CD4-positive, alpha-beta T cell (primary cell): ENCODE measurements at regions not wholly inside any gene's neighbourhood (a gene's known extent, or its start where the extent isn't known, plus 50 kb on each side); places are given as distances from the start of the nearest gene placed in this dataset.
"Not testable (repeated sequence)": the region's sequence is repeated elsewhere in the genome, so short reads cannot be mapped to it uniquely, and the experiment has no call there.

Experiments
- ATAC-seq: fragments of 200-7000 bp; cut with Tn5 transposase; one replicate; pipeline ENCODE4 v1.10.0; 2022; ENCODE audit warnings: mild to moderate bottlenecking; ENCODE audit not compliant: poor library complexity
- CTCF ChIA-PET: fragments of 350-600 bp; sonication (Branson Sonifier 250); formaldehyde crosslinking; loops from one replicate; lab custom pipeline; 2021; ENCODE audit warnings: antibody characterized with exemption, inconsistent platforms; lab: Charles Lee
- POLR2A ChIA-PET: fragments of 350-600 bp; sonication (Branson Sonifier 250); formaldehyde crosslinking; loops from one replicate; lab custom pipeline; 2021; ENCODE audit warnings: antibody characterized with exemption, inconsistent platforms; lab: Charles Lee
- DNase-seq, 14 experiments: peaks; one replicate each; pipeline ENCODE4 v3.0.0-alpha.2; 2013 to 2020; ENCODE audit warnings: mixed read lengths in 2 of 14
- H3K27ac ChIP-seq, 2 donors: one replicate each; pipeline versions ENCODE4 v1.5.1 to v1.7.0; 2013; ENCODE audit warnings: low read length in 2 of 2, low read depth in 1 of 2, mild to moderate bottlenecking in 1 of 2
- H3K27me3 ChIP-seq, 2 experiments: 1 replicate in 1 of 2; 2 replicates in 1 of 2; pipeline versions ENCODE4 v1.6.1 to v1.7.0; 2013; ENCODE audit warnings: low read length in 2 of 2, control low read depth in 1 of 2, mild to moderate bottlenecking in 1 of 2, moderate library complexity in 1 of 2; ENCODE audit not compliant: insufficient read depth in 2 of 2, control insufficient read depth in 1 of 2
- H3K36me3 ChIP-seq: one replicate; pipeline ENCODE4 v1.6.1; 2013; ENCODE audit warnings: low read length, control low read depth; ENCODE audit not compliant: insufficient read depth
- H3K4me1 ChIP-seq: one replicate; pipeline ENCODE4 v1.6.1; 2013; ENCODE audit warnings: low read length, control low read depth; ENCODE audit not compliant: insufficient read depth
- H3K4me3 ChIP-seq: one replicate; pipeline ENCODE4 v1.5.1; 2013; ENCODE audit warnings: mild to moderate bottlenecking, low read length, moderate library complexity
- H3K9me3 ChIP-seq, 2 experiments: 1 replicate in 1 of 2; 2 replicates in 1 of 2; pipeline versions ENCODE4 v1.6.1 to v1.7.0; 2013; ENCODE audit warnings: low read length in 2 of 2, mild to moderate bottlenecking in 2 of 2, control low read depth in 1 of 2, moderate library complexity in 1 of 2; ENCODE audit not compliant: control insufficient read depth in 1 of 2, insufficient read depth in 1 of 2
- H3K27ac Mint-ChIP-seq: one replicate; pipeline ENCODE4 v1.8.0; 2020; ENCODE audit warnings: mixed read lengths
- H3K27me3 Mint-ChIP-seq: one replicate; pipeline ENCODE4 v1.8.0; 2021; ENCODE audit warnings: mixed read lengths
- H3K36me3 Mint-ChIP-seq: one replicate; pipeline ENCODE4 v1.8.0; 2021; ENCODE audit warnings: low read depth, mixed read lengths
- H3K4me1 Mint-ChIP-seq: one replicate; pipeline ENCODE4 v1.8.0; 2021; ENCODE audit warnings: low read depth, mixed read lengths
- H3K4me3 Mint-ChIP-seq: one replicate; pipeline ENCODE4 v1.8.0; 2020; ENCODE audit warnings: mild to moderate bottlenecking, mixed read lengths
- H3K9me3 Mint-ChIP-seq: one replicate; pipeline ENCODE4 v1.8.0; 2020; ENCODE audit warnings: mixed read lengths
- intact Hi-C, 2 experiments: fragments of 100-400 bp; cut with DNase I in 1 of 2; cut with micrococcal nuclease in 1 of 2; formaldehyde crosslinking; loops; one replicate each; pipeline versions ENCODE4 v1.15.1 to v1.9.0; 2023 to 2025; cut with DNase I, micrococcal nuclease
- TF ChIP-seq, protein P1 (sequence below): fragments of 200-600 bp; IDR thresholded peaks from one replicate; pipeline ENCODE4 v1.8.0; 2022; ENCODE audit warnings: antibody characterized with exemption, mild to moderate bottlenecking

DNA sequence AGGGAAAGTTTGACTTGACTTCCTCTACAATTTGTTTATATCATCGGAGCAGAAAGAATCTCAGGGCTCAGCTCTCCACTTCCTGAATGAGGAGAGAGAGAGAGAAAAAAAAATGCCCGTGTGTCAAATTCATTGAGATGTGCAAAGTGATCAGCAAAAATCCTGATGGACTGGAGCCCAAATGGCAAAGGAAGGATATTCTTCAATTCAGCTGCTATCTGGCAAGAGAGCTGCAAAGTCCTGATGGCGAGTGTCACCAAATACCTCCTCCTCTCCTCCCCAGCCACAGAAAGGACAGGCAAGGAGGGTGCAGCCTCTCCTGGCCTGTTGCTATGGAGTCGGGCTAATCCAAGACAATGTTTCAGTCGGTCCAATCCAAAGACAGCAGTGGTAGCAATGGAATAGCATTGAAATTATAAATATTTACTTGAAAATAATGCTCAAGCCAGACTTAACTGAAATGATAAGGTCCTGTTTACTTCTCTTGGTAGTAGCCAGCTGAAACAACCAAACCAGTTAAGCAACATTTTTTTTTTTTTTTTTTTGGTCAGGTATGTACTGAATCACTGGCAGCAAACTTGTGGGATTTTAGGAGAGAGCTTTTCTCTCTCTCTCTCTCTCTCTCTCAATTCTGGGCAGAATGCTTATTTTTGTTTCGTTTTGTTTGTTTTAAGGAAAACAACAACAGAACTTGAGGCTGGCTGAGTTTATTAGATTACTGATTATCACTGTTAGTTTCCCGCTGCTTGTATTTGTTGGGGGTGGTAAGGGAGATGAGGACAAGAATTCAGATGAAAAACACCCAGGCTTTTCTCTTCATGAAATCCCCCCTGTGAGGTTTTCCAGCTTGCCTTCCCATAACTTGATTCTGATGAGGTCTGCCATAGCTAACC is 204.2 kb downstream of the BCAS1 start:
- DNase-seq, result peak in 2 of 14 experiments; percentile 41 to 54
- no peak for ATAC-seq
- H3K36me3 Mint-ChIP-seq, result no peaks in the 10 kb centered on the region
- Histone ChIP-seq H3K4me3 (no peak overlapping the region), H3K27ac (peak overlapping the region; percentile 64 to 67), H3K4me1 (peaks cover 46% of the 10 kb centered on the region), H3K36me3 (no peaks in the 10 kb centered on the region), H3K27me3 (no peaks in the 10 kb centered on the region), H3K9me3 (no peaks in the 10 kb centered on the region)
- H3K4me1 Mint-ChIP-seq, result peaks cover 65% of the 10 kb centered on the region
- ChIA-PET POLR2A (interaction anchor here (0.7 to 3.0 kb wide), 22 partner anchors 9 to 289 kb away, joined by 3 to 17 read pairs (median 6); partner anchors contain the start of gene ZNF217), CTCF (interaction anchor here (1.0 to 1.3 kb wide), 2 partner anchors 49 to 286 kb away, joined by 3 to 4 read pairs; no protein-coding TSS in a partner anchor)
- peak overlapping the region; percentile 71 for H3K4me3 Mint-ChIP-seq
- intact Hi-C loops, result loop anchor here (5.0 kb wide), 2 partner anchors 39 to 159 kb away; no protein-coding TSS in a partner anchor
- H3K9me3 Mint-ChIP-seq, result no peaks in the 10 kb centered on the region
- TF ChIP-seq, protein P1, sequence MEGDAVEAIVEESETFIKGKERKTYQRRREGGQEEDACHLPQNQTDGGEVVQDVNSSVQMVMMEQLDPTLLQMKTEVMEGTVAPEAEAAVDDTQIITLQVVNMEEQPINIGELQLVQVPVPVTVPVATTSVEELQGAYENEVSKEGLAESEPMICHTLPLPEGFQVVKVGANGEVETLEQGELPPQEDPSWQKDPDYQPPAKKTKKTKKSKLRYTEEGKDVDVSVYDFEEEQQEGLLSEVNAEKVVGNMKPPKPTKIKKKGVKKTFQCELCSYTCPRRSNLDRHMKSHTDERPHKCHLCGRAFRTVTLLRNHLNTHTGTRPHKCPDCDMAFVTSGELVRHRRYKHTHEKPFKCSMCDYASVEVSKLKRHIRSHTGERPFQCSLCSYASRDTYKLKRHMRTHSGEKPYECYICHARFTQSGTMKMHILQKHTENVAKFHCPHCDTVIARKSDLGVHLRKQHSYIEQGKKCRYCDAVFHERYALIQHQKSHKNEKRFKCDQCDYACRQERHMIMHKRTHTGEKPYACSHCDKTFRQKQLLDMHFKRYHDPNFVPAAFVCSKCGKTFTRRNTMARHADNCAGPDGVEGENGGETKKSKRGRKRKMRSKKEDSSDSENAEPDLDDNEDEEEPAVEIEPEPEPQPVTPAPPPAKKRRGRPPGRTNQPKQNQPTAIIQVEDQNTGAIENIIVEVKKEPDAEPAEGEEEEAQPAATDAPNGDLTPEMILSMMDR, result no peak
- peak overlapping the region; percentile 93 for H3K27ac Mint-ChIP-seq
- H3K27me3 Mint-ChIP-seq, result no peaks in the 10 kb centered on the region

DNA sequence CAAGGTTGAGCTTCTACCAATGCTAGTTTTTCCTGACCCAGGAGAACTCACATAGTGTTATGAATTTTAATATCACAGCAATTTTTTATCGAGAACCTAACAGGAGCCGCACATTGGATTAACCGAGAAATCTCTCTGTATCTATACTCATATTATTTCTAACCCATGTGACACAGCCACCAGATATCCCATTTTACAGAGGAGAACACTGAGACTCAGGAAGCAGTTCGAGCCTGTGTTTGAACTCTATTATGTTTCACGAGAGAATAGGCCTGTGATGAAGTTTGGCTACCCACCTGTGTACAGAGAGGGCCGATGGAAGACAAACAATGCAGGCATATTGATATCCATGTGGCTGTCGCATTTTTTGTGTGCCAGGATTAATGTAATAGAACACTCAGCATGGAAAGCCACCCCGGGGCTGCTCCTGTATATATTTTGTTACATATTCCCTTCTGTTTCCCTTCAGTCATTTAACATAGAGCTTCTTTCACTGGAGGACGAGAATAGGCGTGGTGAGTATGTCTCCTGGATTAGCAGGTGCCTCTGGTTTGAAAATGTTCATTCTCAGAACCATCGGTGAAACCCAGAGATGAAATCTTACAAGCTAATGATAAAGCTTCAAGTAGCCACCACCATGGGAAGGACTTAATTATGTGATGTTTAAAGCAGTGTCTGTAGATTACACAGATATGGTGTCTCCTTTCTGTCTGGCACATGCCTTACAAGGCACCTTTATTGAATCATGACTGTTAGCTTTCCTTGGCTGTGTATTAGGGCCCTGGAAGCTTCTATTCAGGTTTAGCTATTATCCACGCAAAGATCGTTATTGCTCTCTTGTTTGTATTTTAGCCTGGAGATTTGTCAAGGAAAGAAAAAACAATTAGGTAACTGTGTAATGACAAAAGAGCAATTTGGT is 205.4 kb downstream of the BCAS1 start:
- H3K9me3 Mint-ChIP-seq, H3K36me3 ChIP-seq, DNase-seq, H3K36me3 Mint-ChIP-seq, ATAC-seq, H3K27me3 Mint-ChIP-seq, H3K4me3 ChIP-seq, H3K27me3 ChIP-seq, H3K9me3 ChIP-seq: not testable (repeated sequence)
- CTCF ChIA-PET, result interaction anchor here (0.6 to 1.3 kb wide), 4 partner anchors 37 to 285 kb away, joined by 3 to 4 read pairs (median 3); no protein-coding TSS in a partner anchor
- Histone ChIP-seq H3K4me1 (peaks cover 37% of the 10 kb centered on the region), H3K27ac (peak overlapping the region; percentile 36 to 67)
- intact Hi-C loops, result loop anchor here (5.0 kb wide), 2 partner anchors 38 to 158 kb away; no protein-coding TSS in a partner anchor
- POLR2A ChIA-PET, result interaction anchor here (0.6 to 3.0 kb wide), 19 partner anchors 8 to 288 kb away, joined by 3 to 17 read pairs (median 5); no protein-coding TSS in a partner anchor
- peak overlapping the region; percentile 93 for H3K27ac Mint-ChIP-seq
- peaks cover 60% of the 10 kb centered on the region for H3K4me1 Mint-ChIP-seq
- H3K4me3 Mint-ChIP-seq, result peak overlapping the region; percentile 71

DNA sequence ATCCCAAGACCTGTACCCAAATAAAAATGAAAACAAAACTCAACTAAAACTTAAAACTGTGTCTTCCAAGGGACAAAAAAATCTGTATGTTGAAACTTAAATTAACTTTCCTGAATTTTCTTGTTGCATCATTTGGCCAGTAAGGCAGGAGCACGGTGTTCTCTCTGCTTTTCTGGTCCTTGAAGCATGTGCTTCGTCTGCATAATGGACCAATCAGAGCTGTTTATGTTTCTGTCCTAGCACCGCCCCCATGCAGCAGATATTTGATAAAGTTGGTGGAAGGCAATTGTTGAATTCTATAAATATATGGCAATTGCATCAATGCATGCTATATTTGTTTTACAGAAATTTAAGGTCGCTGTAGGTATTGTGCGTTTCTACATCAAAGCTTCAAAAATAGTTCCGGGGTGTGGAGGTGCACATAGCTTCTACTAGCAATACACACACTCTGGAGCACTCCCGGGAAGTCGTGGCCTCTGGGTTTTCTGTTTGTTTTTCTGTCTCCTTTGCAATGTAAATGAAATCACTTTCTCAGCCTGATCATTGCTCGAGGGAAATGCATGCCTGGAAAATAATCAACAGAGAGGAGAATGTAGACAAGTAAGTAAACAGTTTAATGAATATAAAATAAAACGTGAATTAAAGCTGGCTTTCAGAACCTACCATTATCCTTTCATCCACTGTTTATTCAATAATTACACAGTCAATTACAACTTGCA is 206.3 kb downstream of the BCAS1 start:
- H3K27me3 ChIP-seq, H3K36me3 ChIP-seq, H3K36me3 Mint-ChIP-seq, H3K27me3 Mint-ChIP-seq, H3K4me3 ChIP-seq, H3K9me3 ChIP-seq, DNase-seq, intact Hi-C loops, H3K9me3 Mint-ChIP-seq, ATAC-seq, H3K27ac ChIP-seq: not testable (repeated sequence)
- CTCF ChIA-PET, result interaction anchor here (1.0 to 1.3 kb wide), 2 partner anchors 36 to 52 kb away, joined by 3 read pairs; no protein-coding TSS in a partner anchor
- H3K4me3 Mint-ChIP-seq, result peak overlapping the region; percentile 11
- H3K27ac Mint-ChIP-seq, result peak overlapping the region; percentile 27
- POLR2A ChIA-PET, result interaction anchor here (1.0 to 2.4 kb wide), 4 partner anchors 17 to 266 kb away, joined by 3 to 15 read pairs (median 8); no protein-coding TSS in a partner anchor
- peaks cover 30% of the 10 kb centered on the region for H3K4me1 ChIP-seq
- H3K4me1 Mint-ChIP-seq, result peaks cover 52% of the 10 kb centered on the region

DNA sequence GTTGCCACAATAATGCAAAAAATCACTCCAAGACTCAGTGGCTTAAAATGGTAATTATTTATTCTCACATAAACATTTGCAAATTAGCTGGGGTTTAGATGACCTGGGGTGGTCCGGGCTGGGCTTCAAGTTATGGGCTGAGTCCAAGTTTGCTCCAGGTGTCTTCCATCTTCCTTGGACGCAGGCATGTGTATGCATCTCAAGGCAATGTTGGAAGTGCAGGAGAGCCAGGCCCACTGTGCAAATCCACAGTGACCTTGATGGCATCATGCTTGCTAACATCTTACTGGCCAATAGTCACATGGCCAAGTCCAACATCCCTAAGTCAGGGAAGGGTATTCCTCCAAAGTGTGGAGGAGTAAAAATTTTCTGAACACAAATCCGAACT is 206.9 kb downstream of the BCAS1 start:
- not testable (repeated sequence) for ATAC-seq, H3K4me3 Mint-ChIP-seq

DNA sequence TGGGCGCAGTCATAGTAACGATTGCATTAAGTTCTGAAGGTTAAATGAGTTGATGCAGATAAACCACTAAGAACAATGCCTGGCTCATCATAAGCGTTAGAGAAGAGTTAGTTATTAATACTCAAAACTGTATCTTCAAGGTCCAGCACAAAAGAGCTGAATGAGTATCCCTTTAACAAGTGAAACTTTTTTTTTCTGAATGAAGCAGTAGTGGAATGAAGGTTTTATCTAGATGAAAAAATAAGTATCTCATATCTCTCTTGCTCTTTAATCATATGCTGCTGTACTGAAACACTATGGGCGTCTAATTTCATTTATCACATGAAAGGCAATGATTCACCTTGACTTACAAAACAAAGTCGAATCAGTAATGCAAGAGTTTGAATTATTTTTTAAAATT is 207.4 kb downstream of the BCAS1 start:
- H3K27me3 ChIP-seq, H3K4me3 ChIP-seq, H3K36me3 ChIP-seq, H3K4me3 Mint-ChIP-seq, H3K36me3 Mint-ChIP-seq, H3K27me3 Mint-ChIP-seq, H3K9me3 Mint-ChIP-seq, H3K27ac ChIP-seq, H3K27ac Mint-ChIP-seq, intact Hi-C loops, ATAC-seq, H3K9me3 ChIP-seq, DNase-seq: not testable (repeated sequence)
- H3K4me1 ChIP-seq, result peaks cover 29% of the 10 kb centered on the region
- ChIA-PET POLR2A (interaction anchor here (0.6 to 1.6 kb wide), 3 partner anchors 20 to 253 kb away, joined by 3 to 4 read pairs (median 3); no protein-coding TSS in a partner anchor), CTCF (interaction anchor here (1.0 kb wide), 1 partner anchor 53 kb away, joined by 3 read pairs; no protein-coding TSS in a partner anchor)
- peaks cover 51% of the 10 kb centered on the region for H3K4me1 Mint-ChIP-seq

More for the DNA sequence above, 206.9 kb downstream of the BCAS1 start:
- H3K36me3 ChIP-seq, H3K9me3 ChIP-seq, H3K27me3 Mint-ChIP-seq, H3K4me3 ChIP-seq, H3K36me3 Mint-ChIP-seq, DNase-seq, H3K27me3 ChIP-seq, intact Hi-C loops, H3K27ac ChIP-seq, H3K9me3 Mint-ChIP-seq: not testable (repeated sequence)
- POLR2A ChIA-PET, result interaction anchor here (1.0 to 2.4 kb wide), 3 partner anchors 16 to 254 kb away, joined by 3 to 15 read pairs (median 4); no protein-coding TSS in a partner anchor
- H3K27ac Mint-ChIP-seq, result peak overlapping the region; percentile 27
- peaks cover 30% of the 10 kb centered on the region for H3K4me1 ChIP-seq
- peaks cover 52% of the 10 kb centered on the region for H3K4me1 Mint-ChIP-seq
- CTCF ChIA-PET, result interaction anchor here (1.0 kb wide), 1 partner anchor 52 kb away, joined by 3 read pairs; no protein-coding TSS in a partner anchor
